Pancreas (tissue), 10 donors: ENCODE measurements at regions not wholly inside any gene's neighbourhood (a gene's known extent, or its start where the extent isn't known, plus 50 kb on each side); places are given as distances from the start of the nearest gene placed in this dataset.
A peak's percentile ranks its signal among the peaks of the same experiment; 100 is the strongest.

ENCODE experiments used
- ATAC-seq, 4 donors: fragments of 200-7000 bp; cut with Tn5 transposase; one replicate each; pipeline versions ENCODE4 v1.8.0 to v1.9.1; 2020; ENCODE audit warnings: mild to moderate bottlenecking in 4 of 4, moderate library complexity in 4 of 4
- DNase-seq, 6 donors: peaks; one replicate each; pipeline ENCODE4 v3.0.0-alpha.2; 2020
- FAIRE-seq: peaks from 2 replicates; lab custom pipeline; 2012; peaks lifted over from hg19 to GRCh38; lab: Jason Lieb, UNC
- H3K27ac ChIP-seq, 4 donors: fragments of 200-600 bp; sonication (generic); 1 replicate in 3 of 4; 2 replicates in 1 of 4; pipeline versions ENCODE4 v1.5.0 to v1.8.0; 2020
- H3K27me3 ChIP-seq, 4 donors: fragments of 200-600 bp; one replicate each; pipeline ENCODE4 v1.8.0; 2021
- H3K36me3 ChIP-seq, 3 donors: fragments of 200-600 bp; sonication (generic) in 1 of 3; one replicate each; pipeline versions ENCODE4 v1.5.0 to v1.8.0; 2020 to 2021
- H3K4me1 ChIP-seq, 3 donors: fragments of 200-600 bp; one replicate each; pipeline ENCODE4 v1.8.0; 2021
- H3K4me3 ChIP-seq, 4 donors: fragments of 200-600 bp; sonication (generic) in 2 of 4; one replicate each; pipeline versions ENCODE4 v1.5.0 to v1.8.0; 2020 to 2021
- H3K9me3 ChIP-seq, 4 donors: fragments of 200-600 bp; one replicate each; pipeline ENCODE4 v1.8.0; 2021
- CTCF ChIP-seq, 4 donors: fragments of 200-600 bp; sonication (generic) in 3 of 4; IDR thresholded peaks; one replicate each; pipeline versions ENCODE4 v1.5.0 to v1.8.0; 2021; ENCODE audit warnings: antibody characterized with exemption in 4 of 4
- WGBS, 2 donors: extraction: QIAGEN DNeasy Blood & Tissue Kit; methylation state at CpG; one replicate each; pipeline ENCODE4 v1.1.7; 2013; 5-methylcytosine and 5-hydroxymethylcytosine counted together
- intact Hi-C, 3 donors: fragments of 100-400 bp; cut with DNase I; formaldehyde crosslinking; loops; one replicate each; pipeline versions ENCODE4 v1.11.1 to v1.14.2; 2022
- donor health status: healthy with polysubstance abuse.
- donor health status: DM: no; HTN: no; CAD: no; lungs with moderate emphysema.
- donor health status: DM: no; HTN: no; CAD: no.
- donor health status: control.
- donor health status: control.
- donor health status: Bipolar disorder and iron deficiency.
- donor health status: DM: yes; HTN: yes; CAD: no.
- donor health status: DM: no; HTN: no; CAD: no.
- donor health status: DM: no; HTN: no; CAD: no.
- donor health status: DM: yes; HTN: yes; CAD: no.

- 34 to 42% methylated on average over 1 of the region's 1 CpG for WGBS, 2 donors
- Histone ChIP-seq H3K4me1 (no peaks in the 10 kb centered on the region), H3K4me3 (no peak overlapping the region), H3K27me3 (peaks cover 0 to 4% (median 0%) of the 10 kb centered on the region in 4 donors), H3K9me3 (no peaks in the 10 kb centered on the region), H3K27ac (no peak overlapping the region), H3K36me3 (no peaks in the 10 kb centered on the region)
- no peak for ATAC-seq
- DNase-seq = no peak
- FAIRE-seq = no peak
- intact Hi-C loops = no loop called here
- TF ChIP-seq CTCF (IDR thresholded peaks at IDR 0.05) = no peak
These were observed 214.2 kb upstream of the FOXD3 start for GRCh38 chr1:63108206-63108605.

DNA sequence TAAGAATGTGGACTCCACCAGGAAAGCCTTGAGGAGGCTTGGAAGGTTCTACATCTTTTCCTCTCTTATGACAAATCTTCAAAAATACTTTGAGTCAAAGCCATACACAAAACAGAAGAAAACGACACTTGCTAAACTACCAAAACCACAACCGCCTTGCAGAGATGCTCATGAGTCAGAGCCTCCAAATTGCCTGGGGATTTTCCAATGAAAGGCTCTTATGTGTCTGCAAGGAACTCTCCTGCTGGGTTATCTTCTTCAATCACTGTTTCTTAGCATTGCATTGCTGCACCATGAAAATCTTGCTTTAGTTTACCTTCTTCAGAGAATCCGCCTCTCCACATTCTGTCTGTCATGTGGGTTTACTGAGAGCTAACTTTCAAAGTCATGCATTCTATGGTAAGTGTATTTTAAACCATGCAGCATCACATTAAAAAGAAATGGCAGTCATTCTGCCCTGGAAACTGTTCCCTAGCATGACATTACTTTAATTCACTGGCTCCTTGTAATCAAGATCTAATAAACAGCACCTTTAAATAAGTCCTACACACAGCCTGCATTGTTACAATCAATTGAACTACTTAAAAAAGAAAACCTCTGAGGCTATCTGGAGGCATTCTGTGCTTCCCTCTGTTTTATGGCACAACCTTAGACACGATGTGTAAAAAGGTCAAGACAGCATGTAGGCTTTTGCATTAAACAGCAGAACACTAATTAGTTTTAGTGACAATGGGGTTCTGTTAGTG, 210.0 kb upstream of the FOXD3 start:
- FAIRE-seq (no peak), DNase-seq (peak in 1 of 6 donors; percentile 16), ATAC-seq (peak in 1 of 4 donors; percentile 41)
- Histone ChIP-seq H3K4me1 (no peaks in the 10 kb centered on the region), H3K27ac (no peak overlapping the region), H3K4me3 (no peak overlapping the region), H3K36me3 (no peaks in the 10 kb centered on the region), H3K27me3 (peaks cover 0 to 4% (median 0%) of the 10 kb centered on the region in 4 donors), H3K9me3 (no peaks in the 10 kb centered on the region)
- TF ChIP-seq CTCF (IDR thresholded peaks at IDR 0.05) = no peak
- WGBS, 2 donors = 55 to 79% methylated on average over 4 of the region's 4 CpGs
- intact Hi-C loops = no loop called here

- H3K27me3 ChIP-seq = no peaks in the 10 kb centered on the region
- no peak for TF ChIP-seq CTCF (IDR thresholded peaks at IDR 0.05)
- DNase-seq (no peak), ATAC-seq (no peak), FAIRE-seq (no peak)
- no peaks in the 10 kb centered on the region for H3K9me3 ChIP-seq
- H3K36me3 ChIP-seq = no peaks in the 10 kb centered on the region
- H3K27ac ChIP-seq = no peak overlapping the region
- intact Hi-C loops = no loop called here
- no peak overlapping the region for H3K4me3 ChIP-seq
- 36 to 37% methylated on average over 3 of the region's 3 CpGs for WGBS, 2 donors
- H3K4me1 ChIP-seq = no peaks in the 10 kb centered on the region
These were observed 206.8 kb upstream of the FOXD3 start for GRCh38 chr1:63115527-63115926.

DNA sequence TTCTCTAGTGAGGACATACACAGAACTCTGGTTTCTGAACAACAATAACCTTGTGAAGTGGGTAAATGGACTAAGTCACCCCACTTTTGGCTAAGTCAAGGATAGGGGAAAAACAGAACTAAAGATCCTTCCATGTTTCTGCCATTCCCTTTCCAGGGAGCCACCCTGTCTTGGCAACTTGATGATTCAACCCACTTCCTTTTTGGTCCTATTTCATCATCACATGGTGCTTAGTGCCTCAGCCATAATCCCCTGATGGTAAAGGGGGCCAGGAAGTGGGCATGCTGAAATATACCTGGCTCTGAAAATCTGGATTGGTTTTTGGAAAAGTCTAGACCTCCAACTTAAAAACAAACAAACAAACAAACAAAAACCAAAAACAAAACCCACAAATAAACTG, 206.4 kb upstream of the FOXD3 start:
- Histone ChIP-seq H3K4me3 (no peak overlapping the region), H3K27ac (no peak overlapping the region), H3K27me3 (no peaks in the 10 kb centered on the region), H3K36me3 (no peaks in the 10 kb centered on the region), H3K4me1 (no peaks in the 10 kb centered on the region), H3K9me3 (no peaks in the 10 kb centered on the region)
- intact Hi-C loops = no loop called here
- no peak for ATAC-seq
- TF ChIP-seq CTCF (IDR thresholded peaks at IDR 0.05) = no peak
- FAIRE-seq = no peak
- no peak for DNase-seq

DNA sequence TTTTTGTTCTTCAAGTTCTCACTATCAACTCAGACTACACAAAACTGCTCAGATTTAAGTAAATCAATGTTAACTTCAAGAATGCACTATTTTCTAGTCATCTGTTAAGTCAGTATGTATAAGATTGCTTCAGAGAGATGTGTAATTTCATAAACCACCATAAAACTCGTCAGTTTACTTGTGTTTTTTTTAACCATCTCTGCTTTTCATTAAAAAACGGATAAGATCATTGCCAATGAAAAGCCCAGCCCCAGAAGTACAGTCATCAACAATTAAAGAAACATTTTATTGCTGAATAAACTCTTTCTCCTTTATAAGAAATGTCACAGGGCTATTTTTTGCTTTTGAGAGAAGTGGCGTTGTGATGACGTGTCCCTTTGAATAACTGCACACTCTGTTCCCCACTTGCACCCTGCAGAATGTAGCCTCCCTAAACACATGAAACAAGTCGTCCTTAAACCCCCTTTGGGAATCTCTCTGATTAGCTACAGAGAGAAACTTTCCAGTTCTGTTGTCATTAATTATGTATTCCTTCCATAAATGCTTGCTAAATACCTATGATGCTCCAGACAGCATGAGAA, 202.7 kb upstream of the FOXD3 start:
- FAIRE-seq (no peak), ATAC-seq (no peak), DNase-seq (no peak)
- no peaks in the 10 kb centered on the region for H3K36me3 ChIP-seq
- no peaks in the 10 kb centered on the region for H3K9me3 ChIP-seq
- no peak overlapping the region for H3K4me3 ChIP-seq
- 62 to 71% methylated on average over 5 of the region's 5 CpGs for WGBS, 2 donors
- no peak for TF ChIP-seq CTCF (IDR thresholded peaks at IDR 0.05)
- intact Hi-C loops = no loop called here
- no peaks in the 10 kb centered on the region for H3K27me3 ChIP-seq
- H3K4me1 ChIP-seq = no peaks in the 10 kb centered on the region
- H3K27ac ChIP-seq = no peak overlapping the region
